Spleen (tissue), 7 donors: ENCODE measurements at regions not wholly inside any gene's neighbourhood (a gene's known extent, or its start where the extent isn't known, plus 50 kb on each side); places are given as distances from the start of the nearest gene placed in this dataset.

Experiments
- POLR2A ChIP-seq, 3 donors: fragments of 450-650 bp; IDR thresholded peaks; one replicate each; pipeline ENCODE4 v1.5.1; 2017; ENCODE audit warnings: antibody characterized with exemption in 3 of 3, mild to moderate bottlenecking in 1 of 3
- POLR2AphosphoS5 ChIP-seq, 3 donors: sonication (generic); formaldehyde crosslinking; IDR thresholded peaks; one replicate each; pipeline ENCODE4 v1.5.1; 2017; ENCODE audit warnings: antibody characterized with exemption in 3 of 3
- TF ChIP-seq, protein P1 (sequence below), 11 experiments: fragments of 200-600 bp in 7 of 11; fragments of 450-650 bp in 4 of 11; sonication (generic) in 4 of 11; IDR thresholded peaks in 8 of 11; conservative IDR thresholded peaks in 3 of 11; 1 replicate in 7 of 11; 2 replicates in 4 of 11; pipeline versions ENCODE4 v1.4.0 to v1.8.0; 2016 to 2021; ENCODE audit warnings: antibody characterized with exemption in 11 of 11, inconsistent platforms in 4 of 11, mild to moderate bottlenecking in 1 of 11
- donor health status: DM: no; HTN: no; CAD: no; lungs with moderate emphysema.
- donor health status: DM: no; HTN: no; CAD: no.
- donor health status: DM: no; HTN: no; CAD: no.

DNA sequence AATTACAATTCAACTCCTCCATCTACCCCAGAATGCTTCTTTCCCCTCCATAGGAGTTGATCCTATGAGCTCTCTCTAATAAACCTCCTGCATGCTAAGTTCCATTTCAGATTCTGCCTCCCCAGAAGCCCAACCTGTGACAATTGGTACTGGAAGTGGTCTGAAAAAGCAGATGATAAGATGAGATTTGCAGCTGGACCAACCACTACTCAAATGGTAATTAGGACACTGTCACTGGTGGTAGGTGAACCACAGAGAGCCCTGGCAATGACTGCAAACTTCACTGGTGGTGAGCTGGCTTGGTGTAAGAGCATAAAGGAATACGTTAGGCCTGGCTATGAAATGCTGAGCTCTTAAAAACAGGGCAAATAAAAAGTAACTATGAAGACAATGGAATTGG, 112.6 kb downstream of the ESM1 start:
- TF ChIP-seq, protein P1, sequence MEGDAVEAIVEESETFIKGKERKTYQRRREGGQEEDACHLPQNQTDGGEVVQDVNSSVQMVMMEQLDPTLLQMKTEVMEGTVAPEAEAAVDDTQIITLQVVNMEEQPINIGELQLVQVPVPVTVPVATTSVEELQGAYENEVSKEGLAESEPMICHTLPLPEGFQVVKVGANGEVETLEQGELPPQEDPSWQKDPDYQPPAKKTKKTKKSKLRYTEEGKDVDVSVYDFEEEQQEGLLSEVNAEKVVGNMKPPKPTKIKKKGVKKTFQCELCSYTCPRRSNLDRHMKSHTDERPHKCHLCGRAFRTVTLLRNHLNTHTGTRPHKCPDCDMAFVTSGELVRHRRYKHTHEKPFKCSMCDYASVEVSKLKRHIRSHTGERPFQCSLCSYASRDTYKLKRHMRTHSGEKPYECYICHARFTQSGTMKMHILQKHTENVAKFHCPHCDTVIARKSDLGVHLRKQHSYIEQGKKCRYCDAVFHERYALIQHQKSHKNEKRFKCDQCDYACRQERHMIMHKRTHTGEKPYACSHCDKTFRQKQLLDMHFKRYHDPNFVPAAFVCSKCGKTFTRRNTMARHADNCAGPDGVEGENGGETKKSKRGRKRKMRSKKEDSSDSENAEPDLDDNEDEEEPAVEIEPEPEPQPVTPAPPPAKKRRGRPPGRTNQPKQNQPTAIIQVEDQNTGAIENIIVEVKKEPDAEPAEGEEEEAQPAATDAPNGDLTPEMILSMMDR (IDR thresholded peaks at IDR 0.05 in 8 of 11, conservative IDR thresholded peaks at IDR 0.05 in 3 of 11) = no peak
- no peak for TF ChIP-seq POLR2AphosphoS5 (IDR thresholded peaks at IDR 0.05)
- no peak for TF ChIP-seq POLR2A (IDR thresholded peaks at IDR 0.05)
